ENCODE measurements at regions not wholly inside any gene's neighbourhood (a gene's known extent, or its start where the extent isn't known, plus 50 kb on each side); places are given as distances from the start of the nearest gene placed in this dataset.

DNA sequence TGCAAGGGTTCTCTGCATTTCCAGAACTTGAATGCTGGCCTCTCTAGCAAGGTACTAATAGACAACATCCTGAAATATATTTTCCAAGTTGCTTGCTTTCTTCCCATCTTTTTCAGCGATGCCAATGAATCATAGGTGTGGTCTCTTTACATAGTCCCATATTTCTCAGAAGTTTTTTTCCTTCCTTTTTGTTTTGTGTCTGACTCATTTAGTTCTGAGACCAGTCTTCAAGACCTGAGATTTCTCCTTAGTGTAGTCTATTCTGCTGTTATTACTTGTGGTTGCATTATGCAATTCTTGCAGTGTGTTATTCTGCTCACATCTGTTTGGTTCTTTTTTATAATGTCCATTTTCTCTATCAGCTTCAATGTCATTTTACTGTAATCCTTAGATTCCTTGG lies 1265.0 kb upstream of the ALCAM start:
- H3K27me3 ChIP-seq, result no peaks in the 10 kb centered on the region
- no peak overlapping the region for H3K27ac ChIP-seq
- H3K9me3 ChIP-seq, result no peaks in the 10 kb centered on the region
- no peaks in the 10 kb centered on the region for H3K4me1 ChIP-seq
- no peak for TF ChIP-seq POLR2A (IDR thresholded peaks at IDR 0.05)
- TF ChIP-seq, protein P1, sequence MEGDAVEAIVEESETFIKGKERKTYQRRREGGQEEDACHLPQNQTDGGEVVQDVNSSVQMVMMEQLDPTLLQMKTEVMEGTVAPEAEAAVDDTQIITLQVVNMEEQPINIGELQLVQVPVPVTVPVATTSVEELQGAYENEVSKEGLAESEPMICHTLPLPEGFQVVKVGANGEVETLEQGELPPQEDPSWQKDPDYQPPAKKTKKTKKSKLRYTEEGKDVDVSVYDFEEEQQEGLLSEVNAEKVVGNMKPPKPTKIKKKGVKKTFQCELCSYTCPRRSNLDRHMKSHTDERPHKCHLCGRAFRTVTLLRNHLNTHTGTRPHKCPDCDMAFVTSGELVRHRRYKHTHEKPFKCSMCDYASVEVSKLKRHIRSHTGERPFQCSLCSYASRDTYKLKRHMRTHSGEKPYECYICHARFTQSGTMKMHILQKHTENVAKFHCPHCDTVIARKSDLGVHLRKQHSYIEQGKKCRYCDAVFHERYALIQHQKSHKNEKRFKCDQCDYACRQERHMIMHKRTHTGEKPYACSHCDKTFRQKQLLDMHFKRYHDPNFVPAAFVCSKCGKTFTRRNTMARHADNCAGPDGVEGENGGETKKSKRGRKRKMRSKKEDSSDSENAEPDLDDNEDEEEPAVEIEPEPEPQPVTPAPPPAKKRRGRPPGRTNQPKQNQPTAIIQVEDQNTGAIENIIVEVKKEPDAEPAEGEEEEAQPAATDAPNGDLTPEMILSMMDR (IDR thresholded peaks at IDR 0.05), result no peak
- no peak for TF ChIP-seq POLR2AphosphoS5 (IDR thresholded peaks at IDR 0.05; ENCODE audit: insufficient read depth in 1 of 2, low read depth in 1 of 2)
- H3K36me3 ChIP-seq, result no peaks in the 10 kb centered on the region
- no peak for DNase-seq (ENCODE audit: extremely low spot score in 2 of 2)
- intact Hi-C loops (cut with DNase I), result no loop called here
- no peak overlapping the region for H3K4me3 ChIP-seq

- Histone ChIP-seq H3K9me3 (no peaks in the 10 kb centered on the region), H3K4me1 (no peaks in the 10 kb centered on the region), H3K4me3 (no peak overlapping the region), H3K27me3 (no peaks in the 10 kb centered on the region), H3K36me3 (no peaks in the 10 kb centered on the region), H3K27ac (no peak overlapping the region)
- TF ChIP-seq POLR2AphosphoS5 (IDR thresholded peaks at IDR 0.05; ENCODE audit: insufficient read depth in 1 of 2, low read depth in 1 of 2), result no peak
- TF ChIP-seq, protein P1 (IDR thresholded peaks at IDR 0.05), result no peak
- TF ChIP-seq POLR2A (IDR thresholded peaks at IDR 0.05), result no peak
- no peak for DNase-seq (ENCODE audit: extremely low spot score in 2 of 2)
- intact Hi-C loops (cut with DNase I), result no loop called here
Measured at GRCh38 chr3:104102386-104102785, 1264.3 kb upstream of the ALCAM start.

DNA sequence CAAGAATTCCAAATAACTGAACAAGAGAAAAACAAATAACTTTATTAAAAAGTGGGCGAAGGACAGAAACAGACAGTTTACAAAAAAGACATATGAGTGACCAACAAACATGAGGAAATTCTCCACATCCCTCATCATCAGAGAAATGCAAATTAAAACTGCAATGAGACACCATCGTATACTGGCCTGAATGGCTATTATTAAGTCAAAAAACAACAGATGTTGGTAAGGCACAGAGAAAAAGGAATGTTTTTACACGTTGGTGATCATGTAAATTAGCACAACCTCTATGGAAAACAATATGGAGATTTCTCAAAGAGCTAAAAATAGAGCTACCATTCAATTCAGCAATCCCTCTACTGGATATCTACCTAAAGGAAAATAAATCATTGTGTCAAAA lies 1260.4 kb upstream of the ALCAM start:
- no peak for DNase-seq (ENCODE audit: extremely low spot score in 2 of 2)
- H3K27ac ChIP-seq, result no peak overlapping the region
- intact Hi-C loops (cut with DNase I), result no loop called here
- H3K36me3 ChIP-seq, result no peaks in the 10 kb centered on the region
- no peak for TF ChIP-seq POLR2AphosphoS5 (IDR thresholded peaks at IDR 0.05; ENCODE audit: insufficient read depth in 1 of 2, low read depth in 1 of 2)
- TF ChIP-seq POLR2A (IDR thresholded peaks at IDR 0.05), result no peak
- TF ChIP-seq, protein P1 (IDR thresholded peaks at IDR 0.05), result no peak
- H3K9me3 ChIP-seq, result no peaks in the 10 kb centered on the region
- H3K4me3 ChIP-seq, result no peak overlapping the region
- no peaks in the 10 kb centered on the region for H3K27me3 ChIP-seq
- no peaks in the 10 kb centered on the region for H3K4me1 ChIP-seq

- no peak for DNase-seq (ENCODE audit: extremely low spot score in 2 of 2)
- H3K36me3 ChIP-seq, result no peaks in the 10 kb centered on the region
- H3K4me3 ChIP-seq, result no peak overlapping the region
- no peak overlapping the region for H3K27ac ChIP-seq
- no peaks in the 10 kb centered on the region for H3K27me3 ChIP-seq
- no peak for TF ChIP-seq POLR2A (IDR thresholded peaks at IDR 0.05)
- no peak for TF ChIP-seq POLR2AphosphoS5 (IDR thresholded peaks at IDR 0.05; ENCODE audit: insufficient read depth in 1 of 2, low read depth in 1 of 2)
- TF ChIP-seq, protein P1 (IDR thresholded peaks at IDR 0.05), result no peak
- no peaks in the 10 kb centered on the region for H3K4me1 ChIP-seq
- H3K9me3 ChIP-seq, result no peaks in the 10 kb centered on the region
- intact Hi-C loops (cut with DNase I), result no loop called here
Measured at GRCh38 chr3:104108522-104108921, 1258.2 kb upstream of the ALCAM start.

DNA sequence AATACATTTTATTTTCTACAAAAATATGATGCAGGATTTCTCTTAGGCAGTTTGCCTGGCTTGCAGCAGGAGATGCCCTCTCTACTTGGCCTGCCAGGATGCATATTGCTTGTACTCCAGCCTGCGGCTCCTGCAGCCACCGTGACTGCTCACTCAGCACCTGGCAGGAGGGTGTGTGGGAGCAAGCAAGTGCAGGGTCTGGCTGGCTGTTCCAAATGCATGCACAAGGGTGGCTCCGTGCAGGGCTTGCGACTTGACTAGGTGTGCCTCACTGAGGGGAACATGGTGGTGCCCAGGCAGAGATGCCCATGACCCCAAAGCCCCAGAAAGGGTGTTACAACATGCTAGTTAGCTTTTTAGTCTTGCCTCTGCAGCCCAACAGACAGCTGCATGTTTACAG lies 1240.2 kb upstream of the ALCAM start:
- no peaks in the 10 kb centered on the region for H3K4me1 ChIP-seq
- H3K9me3 ChIP-seq, result peaks cover 5% of the 10 kb centered on the region
- no peaks in the 10 kb centered on the region for H3K36me3 ChIP-seq
- no peak for DNase-seq (ENCODE audit: extremely low spot score in 2 of 2)
- H3K27me3 ChIP-seq, result no peaks in the 10 kb centered on the region
- no peak overlapping the region for H3K27ac ChIP-seq
- H3K4me3 ChIP-seq, result no peak overlapping the region
- TF ChIP-seq POLR2A (IDR thresholded peaks at IDR 0.05) (no peak), POLR2AphosphoS5 (IDR thresholded peaks at IDR 0.05; ENCODE audit: insufficient read depth in 1 of 2, low read depth in 1 of 2) (no peak)
- TF ChIP-seq, protein P1 (IDR thresholded peaks at IDR 0.05), result no peak
- intact Hi-C loops (cut with DNase I), result no loop called here
